Eye (tissue), 1 donor: ENCODE measurements at regions not wholly inside any gene's neighbourhood (a gene's known extent, or its start where the extent isn't known, plus 50 kb on each side); places are given as distances from the start of the nearest gene placed in this dataset.

Experiments used
- DNase-seq: peaks from one replicate; pipeline ENCODE4 v3.0.0-alpha.2; 2015

DNA sequence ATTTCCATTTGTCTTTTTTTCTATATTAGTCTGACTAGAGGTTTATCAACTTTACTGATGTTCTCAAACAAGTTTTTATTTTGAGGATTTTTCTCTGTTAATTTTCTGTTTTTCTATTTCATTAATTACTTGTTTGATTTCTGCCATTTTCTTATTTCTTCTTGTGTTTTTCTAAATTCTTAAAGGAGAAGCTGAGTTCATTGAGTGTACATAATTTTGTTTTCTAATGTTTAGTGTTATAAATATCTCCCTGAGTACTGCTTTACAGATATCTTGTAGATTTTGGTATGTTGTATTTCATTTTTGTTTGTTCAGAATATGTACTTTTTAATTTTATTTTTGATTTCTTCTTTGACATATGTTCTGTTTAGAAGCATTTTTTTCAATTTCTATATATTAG, 1404.3 kb upstream of the MIR17HG start:
- DNase-seq: no peak

DNA sequence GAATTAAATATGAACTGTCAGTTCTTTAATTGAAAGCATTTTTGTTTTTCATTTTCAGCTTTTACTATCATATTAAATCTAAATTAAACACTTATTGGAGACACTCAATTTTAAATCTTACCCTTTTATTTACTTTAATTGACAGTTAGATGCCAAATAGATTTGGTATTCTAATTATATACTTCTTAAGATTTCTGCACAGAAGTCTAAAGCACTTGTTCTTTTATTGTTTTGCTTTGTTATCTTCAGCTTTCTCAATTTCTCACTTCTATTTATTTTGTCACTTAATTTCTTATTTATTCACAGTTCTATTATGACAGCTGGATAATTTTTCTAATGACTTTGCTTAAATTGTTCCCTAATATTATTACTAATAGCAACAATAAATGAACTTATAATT, 1397.3 kb upstream of the MIR17HG start:
- no peak for DNase-seq

DNA sequence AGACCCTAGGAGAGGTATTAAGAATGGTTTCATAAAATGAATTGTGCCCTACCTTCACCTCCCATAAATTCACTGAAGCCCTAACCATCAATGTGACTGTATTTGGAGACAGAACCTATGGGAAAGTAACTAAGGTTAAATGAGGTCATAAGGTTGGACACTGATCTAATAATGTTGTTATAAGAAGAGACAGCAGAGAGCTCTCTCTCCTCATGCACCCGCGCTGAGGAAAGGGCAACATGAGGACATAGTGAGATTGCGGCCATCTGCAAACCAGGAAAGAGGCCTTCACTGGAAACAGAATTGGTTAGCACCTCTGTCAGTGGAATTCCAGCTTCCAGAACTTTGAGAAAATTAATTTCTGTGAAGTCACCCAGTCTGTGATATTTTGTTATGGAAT, 1396.1 kb upstream of the MIR17HG start:
- DNase-seq: no peak

DNA sequence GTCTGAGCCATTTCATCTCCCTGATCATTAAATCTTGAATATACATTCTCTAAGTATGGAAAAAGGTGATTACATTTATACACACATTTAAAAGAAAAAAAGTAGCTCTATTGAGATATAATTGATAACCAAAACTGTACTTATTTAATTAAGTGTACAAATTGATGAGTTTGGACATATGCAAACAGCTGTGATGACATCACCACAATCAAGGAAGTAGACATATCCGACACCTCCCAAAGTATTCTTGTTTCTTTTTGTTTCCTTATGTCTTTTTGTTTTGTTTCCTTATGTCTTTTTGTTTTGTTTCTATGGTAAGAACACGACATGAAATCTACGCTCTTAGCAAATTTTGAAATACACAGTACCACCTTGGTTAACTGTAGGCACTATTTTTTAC, 1393.9 kb upstream of the MIR17HG start:
- no peak for DNase-seq

DNA sequence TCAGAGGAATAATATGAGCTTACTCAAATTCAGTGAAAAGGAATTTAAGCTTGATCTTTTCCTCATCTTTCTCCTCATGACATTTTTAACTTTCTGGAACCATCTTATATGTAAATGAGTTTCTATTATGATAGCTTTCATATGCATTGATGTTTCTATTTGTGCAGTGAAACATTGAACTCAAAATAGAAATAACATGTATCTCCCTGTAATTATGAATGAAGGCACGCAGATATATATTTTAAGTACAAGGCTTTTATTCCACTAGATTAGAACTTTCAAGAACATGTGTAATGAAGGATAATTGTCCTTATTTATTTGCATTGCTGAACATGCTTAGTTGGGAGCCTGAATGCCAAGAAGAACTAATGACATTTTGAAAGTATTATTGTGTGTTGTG, 1391.7 kb upstream of the MIR17HG start:
- DNase-seq: no peak

DNA sequence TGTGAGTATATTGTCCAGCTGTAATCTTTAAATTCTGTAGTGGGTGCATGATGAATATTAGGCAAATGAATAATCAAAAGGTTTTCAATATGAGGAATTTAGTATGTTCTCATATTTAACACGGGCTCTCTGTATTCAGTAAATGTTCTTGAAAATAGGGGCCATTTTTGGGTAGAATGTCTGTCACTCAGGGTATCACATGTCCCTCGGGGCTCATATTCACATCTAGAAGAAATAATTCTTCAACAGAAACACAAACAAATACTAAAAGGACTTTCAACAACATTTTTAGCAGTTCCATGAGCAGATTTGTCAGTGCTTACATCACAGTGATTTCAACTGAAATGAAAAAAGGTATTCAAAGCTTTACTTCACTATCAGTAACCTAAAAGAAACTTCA, 1388.4 kb upstream of the MIR17HG start:
- no peak for DNase-seq

DNA sequence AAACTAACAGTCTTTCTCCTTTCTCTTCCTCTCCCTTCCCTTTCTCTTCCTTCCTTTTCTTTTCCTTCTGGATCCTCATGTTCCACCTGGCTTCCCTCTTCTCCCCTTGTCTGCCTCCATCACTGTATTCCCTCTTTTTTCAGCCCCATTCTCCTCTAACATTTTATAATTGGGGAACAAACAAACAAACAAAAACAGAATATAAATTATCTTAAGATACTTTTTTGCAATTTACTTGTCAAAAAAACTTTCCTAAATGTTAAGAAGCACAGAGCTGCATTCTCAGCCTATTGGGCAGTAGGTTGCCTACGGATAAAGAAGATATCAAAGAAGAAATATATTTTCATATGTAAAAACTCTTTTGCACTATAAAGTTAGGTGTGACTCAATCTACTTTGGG, 1382.2 kb upstream of the MIR17HG start:
- no peak for DNase-seq

DNA sequence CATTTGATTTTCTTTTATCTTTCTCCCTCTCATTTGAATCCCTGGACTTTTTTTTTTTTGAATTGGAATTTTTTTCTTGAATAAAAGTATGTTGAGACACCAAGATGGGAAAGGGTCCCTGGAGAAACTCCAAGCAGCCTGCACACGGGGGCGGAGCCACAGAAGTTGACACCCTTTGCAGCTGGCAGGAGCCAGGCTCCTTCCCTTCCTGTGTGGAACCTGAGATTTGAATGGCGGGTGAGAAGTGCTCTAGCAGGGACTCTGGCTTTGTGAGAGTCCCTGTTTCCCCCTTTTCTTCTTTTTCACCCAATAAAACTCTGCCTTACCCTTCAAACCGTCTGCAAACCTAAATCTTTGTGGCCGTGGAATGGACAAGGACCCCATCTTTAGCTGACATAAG, 1381.0 kb upstream of the MIR17HG start:
- DNase-seq: no peak

DNA sequence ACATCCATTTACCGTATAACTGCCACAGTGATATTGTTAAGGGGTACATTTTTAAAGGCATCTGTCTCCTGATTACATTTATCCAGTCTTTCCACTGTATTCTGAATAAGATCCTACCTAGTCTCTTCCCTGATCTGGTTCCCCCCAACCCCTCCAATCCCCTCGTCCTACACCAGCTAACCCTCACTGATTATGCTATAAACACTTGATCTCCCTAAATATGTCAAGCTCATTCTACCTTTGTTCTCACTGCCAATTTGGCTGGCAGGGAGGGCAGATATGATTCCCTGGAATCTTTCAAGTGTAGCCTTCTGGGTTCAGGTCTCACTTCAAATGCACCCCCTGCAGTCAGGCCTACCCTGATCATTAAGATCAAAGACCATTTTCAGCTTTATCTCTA, 1379.8 kb upstream of the MIR17HG start:
- no peak for DNase-seq

DNA sequence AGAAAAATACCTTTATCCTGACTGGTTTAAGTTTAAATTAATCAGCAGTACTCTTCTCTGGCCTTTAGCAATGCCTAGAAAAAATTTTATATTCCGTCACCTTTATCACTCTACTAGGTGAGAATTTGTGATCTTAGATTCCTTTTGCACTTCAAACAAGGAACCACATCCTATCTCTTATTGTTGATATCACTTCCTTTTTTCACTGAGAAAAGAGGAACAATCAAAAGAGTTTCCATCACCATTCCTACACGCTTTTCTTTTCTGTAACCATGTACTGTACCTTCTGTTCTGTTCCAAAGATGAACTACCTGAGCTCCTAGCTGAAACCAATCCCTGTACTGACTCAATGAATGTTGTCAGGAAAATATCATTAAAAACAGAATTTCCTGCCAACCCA, 1379.0 kb upstream of the MIR17HG start:
- no peak for DNase-seq

DNA sequence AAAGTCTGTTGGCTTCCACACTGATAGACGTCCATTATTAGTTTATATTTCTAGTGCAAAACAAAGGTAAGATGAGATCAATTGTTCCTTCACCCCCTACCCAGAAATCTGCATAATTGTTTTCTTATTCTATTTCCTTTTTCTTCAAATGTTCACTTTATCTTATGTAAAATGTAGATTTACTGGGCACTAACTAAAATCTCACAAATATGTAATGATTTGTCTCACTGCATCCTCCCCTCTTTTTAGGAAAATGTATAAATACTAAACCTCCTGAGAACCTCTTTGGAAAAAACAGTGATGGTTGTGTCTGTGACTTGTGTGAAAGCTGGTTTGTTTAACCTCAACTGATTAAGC, 1377.2 kb upstream of the MIR17HG start:
- no peak for DNase-seq

DNA sequence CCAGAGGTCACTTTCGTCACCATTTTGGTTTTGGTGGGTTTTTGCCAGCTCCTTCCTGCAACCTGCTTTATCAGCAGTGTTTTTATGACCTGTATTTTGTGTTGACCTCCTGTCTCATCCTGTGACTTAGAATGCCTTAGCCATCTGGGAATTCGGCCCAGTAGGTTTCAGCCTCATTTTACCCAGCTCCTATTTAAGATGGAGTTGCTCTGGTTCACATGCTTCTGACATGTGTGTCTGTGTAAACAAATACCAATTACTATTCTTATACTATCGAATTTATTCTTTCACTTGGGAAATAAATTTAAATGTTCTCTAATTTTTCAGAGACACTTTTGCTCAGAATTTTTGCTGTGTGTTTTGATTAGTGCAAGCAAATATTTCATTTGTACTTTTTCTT, 1370.3 kb upstream of the MIR17HG start:
- no peak for DNase-seq

DNA sequence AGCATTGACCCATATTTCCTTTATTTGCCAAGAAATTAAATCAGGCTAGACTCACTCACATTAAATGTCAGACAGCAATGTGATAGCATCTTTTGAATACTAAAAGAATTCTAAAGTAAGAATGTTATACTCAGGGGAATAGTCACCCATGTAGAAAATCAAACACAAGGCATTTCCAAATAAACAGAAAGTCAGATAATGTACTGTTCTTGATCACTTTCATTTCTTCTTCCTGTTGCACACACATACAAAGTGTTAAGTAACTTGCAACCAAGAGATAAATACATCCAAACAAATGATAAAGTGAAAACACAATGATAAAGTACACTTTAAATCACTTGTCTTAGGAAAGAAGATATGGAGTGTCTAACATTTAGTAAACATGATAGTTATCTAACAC, 1366.6 kb upstream of the MIR17HG start:
- DNase-seq: no peak

DNA sequence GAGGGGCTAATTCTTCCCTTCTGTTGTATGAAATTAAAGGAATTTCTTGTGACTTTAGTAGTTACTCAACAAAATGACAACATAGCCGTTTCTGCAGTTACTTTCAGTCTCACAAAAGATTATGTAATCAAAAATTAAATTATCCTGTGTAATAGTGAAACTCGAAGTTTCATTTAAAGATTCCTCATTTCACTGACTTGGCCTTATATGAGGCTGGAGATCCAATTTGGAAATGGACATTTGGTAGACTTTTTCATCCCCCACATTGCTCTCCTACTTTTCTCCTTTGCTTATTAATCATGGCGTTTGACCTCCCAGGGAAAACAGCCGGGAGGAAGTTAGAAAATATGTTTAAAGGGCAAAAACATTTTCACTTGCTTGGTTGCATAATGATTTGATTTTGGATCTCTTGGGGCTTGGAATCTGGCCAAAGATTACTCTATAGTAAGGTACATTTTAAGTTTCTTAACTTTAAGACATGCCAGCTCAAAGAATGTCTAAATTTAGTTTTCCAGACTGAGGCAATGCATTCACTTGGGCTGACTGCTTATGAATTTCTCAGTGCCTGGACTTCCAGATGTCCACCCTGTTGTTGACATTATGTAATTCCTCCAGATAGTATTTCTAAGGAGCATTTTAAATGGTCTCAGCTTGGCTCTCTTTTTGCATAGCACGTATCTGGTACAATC, 1364.9 kb upstream of the MIR17HG start:
- no peak for DNase-seq

DNA sequence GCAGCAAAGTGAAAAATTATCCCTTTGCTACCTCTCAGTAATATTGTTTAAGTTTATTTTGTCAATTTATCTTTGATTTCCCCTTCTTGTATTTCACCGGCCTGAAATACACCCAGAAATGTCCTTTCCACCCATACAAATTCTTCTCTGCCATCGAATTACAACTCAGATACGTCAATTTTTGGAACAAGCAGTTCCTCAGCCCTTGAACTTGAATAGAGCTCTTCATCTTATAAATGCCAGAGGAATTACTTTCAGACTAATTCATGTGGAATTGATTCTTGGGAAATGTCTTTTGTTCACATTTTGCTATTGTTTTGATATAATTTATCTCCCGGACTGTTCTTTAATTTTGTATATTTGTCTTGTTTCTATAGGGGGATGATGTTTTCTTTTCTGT, 1359.3 kb upstream of the MIR17HG start:
- peak; percentile 26 for DNase-seq

DNA sequence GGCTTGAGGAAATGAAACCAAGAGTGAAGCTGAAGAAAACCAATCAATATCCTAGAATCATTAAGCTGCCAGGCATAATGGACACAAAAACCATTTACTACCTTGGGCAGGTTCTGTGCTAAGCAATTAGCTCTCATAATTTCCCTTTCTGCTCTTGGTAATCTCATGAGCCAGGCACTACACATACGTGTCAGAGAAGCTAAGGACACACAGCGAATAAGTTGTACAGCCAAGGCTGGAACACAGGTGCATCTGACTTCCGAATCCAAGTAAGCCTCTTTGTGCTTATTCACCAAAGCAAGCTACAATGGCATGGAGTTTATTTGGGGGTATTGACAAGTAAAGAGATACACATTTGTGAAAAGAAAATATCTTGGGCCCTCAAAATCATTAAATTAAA, 1343.9 kb upstream of the MIR17HG start:
- no peak for DNase-seq

DNA sequence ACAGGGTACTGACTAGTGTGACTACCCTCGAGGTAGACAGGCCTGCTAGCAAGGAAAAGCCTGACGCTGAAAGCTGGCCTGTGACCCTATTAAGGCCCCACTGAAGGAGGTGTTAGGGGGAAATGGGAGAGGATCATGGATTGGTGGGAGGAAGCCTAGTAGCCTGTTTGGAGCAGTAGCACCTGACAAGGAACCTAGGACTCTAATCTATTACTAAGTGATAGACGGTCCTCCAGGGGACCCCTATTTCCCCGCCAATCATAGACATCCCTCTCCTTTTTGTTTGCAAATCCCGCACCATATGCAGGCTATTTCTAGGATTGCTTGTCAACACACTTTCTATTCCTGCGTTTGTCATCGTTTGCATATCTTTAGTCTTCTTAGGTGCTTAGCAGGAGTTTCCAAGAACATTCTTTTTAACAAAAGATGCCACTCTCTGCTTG, 1338.8 kb upstream of the MIR17HG start:
- DNase-seq: no peak

DNA sequence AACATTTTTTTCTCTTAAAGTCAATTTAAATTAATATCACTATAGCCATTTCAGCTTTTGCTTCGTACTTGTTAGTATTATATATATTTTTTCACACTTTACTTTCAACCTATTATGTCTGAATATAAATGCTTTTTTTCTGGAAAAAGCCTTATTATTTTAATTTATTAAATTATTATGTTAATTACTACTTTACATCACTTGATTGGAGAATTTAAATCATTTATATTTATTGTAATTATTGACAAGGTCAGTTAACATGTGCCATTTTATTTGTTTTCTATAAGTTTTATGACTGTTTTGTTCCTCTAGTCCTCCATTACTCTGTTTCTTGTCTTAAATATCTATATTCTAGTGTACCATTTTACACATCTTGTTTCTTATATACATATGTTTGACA, 1333.4 kb upstream of the MIR17HG start:
- DNase-seq: no peak

DNA sequence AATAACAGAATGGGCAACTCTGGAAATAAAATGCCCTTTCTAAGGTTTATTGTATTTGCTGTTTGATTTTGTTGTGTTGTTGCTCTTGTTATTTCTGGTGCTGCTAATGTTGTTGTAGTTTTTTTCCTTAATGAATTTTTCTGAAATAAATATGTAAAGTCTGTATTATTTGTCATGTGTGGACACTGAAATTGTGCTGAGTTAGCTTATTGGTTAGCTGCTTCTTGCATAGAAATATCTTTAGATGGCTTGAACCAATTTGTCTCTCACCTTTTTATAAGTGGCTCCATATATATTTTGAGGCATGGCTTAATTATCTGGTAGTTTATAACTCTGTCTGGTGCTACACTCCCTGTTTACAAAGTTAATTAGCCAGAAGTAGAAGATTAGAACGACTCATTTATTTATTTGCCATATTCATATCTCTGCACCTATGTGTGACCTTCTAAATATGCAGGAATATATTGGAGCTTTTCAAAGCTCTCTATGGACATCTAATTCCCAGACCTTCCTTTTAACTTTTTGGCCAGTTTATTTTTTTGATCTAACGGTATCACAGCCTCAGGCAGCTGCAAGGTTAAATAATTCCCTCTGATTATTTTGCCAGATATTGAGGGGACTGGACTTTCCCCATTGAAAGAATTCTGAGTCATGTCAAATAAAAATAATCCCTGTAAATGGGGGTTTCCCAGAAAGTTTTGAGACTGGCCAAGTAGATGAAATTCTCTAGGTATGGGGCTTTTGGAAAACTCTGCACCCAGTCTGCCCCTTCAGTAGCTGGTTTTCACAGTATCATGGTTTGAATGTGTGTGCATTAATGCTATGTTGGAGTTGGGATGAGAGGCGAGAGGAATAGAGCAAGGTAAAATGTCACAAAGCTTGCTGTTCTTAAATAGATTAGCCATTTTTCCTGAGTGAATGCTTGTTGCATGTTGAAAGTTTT, 1331.7 kb upstream of the MIR17HG start:
- no peak for DNase-seq

DNA sequence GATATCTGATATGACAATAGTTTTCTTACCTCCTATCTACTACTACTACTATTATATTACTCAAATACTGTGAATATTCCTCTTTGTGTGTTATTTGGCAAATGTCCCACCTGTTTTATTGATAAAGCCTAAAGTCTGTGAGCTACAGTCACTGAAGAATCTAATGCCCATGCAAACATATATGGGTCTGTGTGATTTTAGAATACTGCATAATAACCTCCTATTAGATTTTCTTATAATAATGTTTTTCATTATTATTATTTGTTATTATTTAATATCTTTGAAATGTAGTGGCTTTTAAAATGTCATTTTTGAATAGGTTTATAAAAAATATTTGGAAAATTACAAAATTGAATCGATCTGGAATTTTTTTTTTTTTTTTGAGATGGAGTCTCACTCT, 1330.8 kb upstream of the MIR17HG start:
- no peak for DNase-seq

DNA sequence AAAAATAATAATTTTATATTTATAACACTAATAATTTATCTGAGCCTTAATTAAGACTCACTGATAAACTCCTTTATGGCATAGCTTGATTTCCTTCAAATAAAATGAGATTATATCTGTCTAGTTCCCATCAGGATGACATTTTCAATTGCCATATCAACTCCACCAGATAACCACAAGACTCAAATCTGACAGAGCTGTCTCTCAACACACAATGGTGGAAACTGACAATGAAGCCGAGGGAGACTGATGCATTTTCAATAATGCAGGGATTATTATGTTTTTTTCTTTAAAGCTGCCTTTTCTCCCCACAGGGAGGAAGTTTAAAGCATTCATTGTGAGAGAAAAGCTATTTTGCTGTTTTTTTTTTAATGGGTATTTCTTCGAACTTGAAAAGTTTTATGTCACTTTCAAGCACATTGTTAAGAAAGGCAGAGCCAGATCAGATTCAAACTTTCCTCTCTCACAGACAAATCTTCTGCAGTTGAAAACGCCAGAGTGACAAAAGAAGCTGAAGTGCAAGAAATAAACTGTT, 1326.9 kb upstream of the MIR17HG start:
- no peak for DNase-seq

DNA sequence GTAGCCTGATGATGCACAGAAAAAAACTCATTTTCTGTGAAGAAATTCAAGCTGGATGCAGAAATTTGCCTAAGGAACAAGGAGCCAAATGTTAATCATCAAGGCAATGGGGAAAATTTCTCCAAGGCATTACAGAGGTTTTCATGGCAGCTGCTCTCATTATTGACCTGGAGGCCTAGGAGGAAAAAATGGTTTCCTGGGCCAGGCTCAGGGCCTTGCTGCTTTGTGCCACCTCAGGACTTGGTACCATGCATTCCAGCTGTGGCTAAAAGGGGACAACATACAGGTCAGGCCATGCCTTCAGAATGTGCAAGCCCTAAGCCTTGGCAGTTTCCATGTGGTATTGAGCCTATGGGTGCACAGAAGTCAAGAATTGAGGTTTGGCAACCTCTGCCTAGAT, 1320.1 kb upstream of the MIR17HG start:
- DNase-seq: no peak

DNA sequence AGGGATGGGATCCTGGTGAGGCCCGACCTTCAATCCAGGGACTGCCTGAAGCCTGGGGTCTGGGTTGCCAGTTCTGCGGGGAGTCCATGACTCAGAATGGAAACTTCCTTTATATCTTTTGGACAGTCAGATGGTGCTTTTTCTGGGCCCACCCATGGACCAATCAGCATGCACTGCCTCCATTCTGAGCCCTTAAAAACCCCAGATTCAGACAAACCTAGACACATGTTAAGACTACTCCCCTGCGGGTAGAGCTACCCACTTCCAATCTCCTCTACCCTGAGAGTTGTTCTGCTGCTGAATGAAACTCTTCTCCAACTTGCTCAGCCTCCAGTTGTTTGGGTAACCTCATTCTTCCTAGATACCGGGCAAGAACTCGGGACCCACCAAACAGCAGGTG, 1315.2 kb upstream of the MIR17HG start:
- no peak for DNase-seq

DNA sequence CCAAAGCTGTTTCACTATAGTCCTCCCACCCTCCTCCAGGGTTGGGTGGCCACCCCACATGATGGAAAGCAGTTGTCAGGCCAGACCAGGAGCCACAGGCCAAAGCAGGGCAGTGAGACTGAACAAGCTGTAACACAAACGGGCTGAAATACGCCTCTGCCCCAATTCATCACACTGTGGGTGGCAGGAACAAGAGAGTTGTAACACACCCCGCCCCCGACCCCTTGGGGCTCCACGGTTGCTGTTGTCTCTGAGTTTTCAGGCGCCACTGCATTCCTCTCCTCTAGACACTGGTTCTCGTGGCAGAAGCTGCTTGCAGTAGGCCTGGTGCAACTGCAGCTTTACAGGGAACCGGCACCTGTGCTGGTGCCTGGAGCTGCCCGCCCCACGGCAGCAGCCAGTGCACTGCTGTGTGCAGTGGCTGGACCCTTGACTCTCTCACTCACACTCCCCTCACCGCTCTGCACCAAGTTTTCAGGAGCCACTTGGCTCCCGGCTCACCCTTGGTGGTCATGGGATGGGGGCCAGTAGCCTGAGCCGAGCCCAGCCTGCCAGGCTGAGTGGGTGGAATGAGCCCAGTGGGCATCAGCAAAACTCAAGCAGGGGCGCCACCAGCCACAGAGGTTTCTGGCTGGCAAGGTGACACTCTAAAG, 1314.5 kb upstream of the MIR17HG start:
- no peak for DNase-seq
